ENCODE measurements at regions not wholly inside any gene's neighbourhood (a gene's known extent, or its start where the extent isn't known, plus 50 kb on each side); places are given as distances from the start of the nearest gene placed in this dataset.

DNA sequence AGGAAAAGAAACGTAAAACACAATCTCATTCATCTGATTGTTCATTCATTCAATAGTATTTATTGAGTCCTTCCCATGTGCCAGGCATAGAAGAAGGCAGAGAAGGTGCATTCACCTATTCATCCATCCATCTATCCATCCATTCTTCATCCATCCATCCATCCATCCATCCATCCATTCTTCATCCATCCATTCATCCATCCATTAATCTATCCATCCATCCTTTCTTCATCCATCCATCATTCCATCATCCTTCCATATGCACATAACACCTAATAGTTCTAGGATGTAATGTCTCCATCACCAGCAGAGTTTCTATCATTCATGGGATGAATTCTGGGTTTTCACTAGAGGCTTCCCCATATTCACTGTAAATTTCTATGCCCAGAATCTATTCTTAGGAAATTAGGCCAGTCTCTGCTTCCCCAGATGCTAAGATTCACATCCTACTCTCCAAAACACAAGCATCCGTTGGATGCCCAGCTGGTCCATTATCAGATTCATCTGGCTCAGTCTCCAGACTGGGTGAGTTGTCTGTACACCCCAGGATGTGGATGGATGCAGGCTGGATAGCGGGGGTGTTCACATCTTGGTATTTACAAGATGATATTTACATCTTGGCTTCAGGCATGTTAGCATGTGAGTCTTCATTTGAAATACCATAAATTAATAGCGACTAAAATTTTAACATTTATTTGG is 517.7 kb upstream of the SULF2 start:
- no peak for TF ChIP-seq POLR2A (IDR thresholded peaks at IDR 0.05)
- TF ChIP-seq, protein P1, sequence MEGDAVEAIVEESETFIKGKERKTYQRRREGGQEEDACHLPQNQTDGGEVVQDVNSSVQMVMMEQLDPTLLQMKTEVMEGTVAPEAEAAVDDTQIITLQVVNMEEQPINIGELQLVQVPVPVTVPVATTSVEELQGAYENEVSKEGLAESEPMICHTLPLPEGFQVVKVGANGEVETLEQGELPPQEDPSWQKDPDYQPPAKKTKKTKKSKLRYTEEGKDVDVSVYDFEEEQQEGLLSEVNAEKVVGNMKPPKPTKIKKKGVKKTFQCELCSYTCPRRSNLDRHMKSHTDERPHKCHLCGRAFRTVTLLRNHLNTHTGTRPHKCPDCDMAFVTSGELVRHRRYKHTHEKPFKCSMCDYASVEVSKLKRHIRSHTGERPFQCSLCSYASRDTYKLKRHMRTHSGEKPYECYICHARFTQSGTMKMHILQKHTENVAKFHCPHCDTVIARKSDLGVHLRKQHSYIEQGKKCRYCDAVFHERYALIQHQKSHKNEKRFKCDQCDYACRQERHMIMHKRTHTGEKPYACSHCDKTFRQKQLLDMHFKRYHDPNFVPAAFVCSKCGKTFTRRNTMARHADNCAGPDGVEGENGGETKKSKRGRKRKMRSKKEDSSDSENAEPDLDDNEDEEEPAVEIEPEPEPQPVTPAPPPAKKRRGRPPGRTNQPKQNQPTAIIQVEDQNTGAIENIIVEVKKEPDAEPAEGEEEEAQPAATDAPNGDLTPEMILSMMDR (IDR thresholded peaks at IDR 0.05), result no peak
- Histone ChIP-seq H3K27ac (no peak overlapping the region), H3K4me3 (no peak overlapping the region), H3K36me3 (replicated peaks in 1 of 2; ENCODE audit: insufficient read depth in 1 of 2, low read depth in 2 of 2) (no peaks in the 10 kb centered on the region), H3K4me1 (peaks cover 4% of the 10 kb centered on the region), H3K27me3 (no peaks in the 10 kb centered on the region), H3K9me3 (no peaks in the 10 kb centered on the region)
- intact Hi-C loops (cut with DNase I), result no loop called here
- no peak for ATAC-seq
- no peak for DNase-seq
- WGBS, 2 donors, result 71 to 72% methylated on average over 4 of the region's 4 CpGs

DNA sequence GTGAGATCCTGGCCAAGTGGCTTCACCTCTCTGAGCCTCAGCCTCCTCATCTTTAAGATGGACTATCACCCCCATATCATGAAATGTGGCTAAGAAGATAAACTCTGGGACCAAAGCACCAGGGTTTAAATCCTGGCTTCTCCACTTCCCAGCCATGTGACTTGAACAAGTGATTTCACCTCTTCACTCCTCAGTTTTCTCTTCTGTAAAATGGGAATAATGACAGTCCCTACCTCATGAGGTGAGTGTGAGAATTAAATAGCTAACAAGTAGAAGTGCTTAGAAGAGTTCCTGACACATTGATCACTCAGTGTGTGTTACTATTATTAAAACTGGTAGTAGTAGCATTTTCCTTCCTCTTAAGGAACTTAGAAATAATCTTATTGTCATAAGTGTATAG is 516.9 kb upstream of the SULF2 start:
- TF ChIP-seq POLR2A (IDR thresholded peaks at IDR 0.05), result no peak
- TF ChIP-seq, protein P1 (IDR thresholded peaks at IDR 0.05), result no peak
- DNase-seq, result no peak

DNA sequence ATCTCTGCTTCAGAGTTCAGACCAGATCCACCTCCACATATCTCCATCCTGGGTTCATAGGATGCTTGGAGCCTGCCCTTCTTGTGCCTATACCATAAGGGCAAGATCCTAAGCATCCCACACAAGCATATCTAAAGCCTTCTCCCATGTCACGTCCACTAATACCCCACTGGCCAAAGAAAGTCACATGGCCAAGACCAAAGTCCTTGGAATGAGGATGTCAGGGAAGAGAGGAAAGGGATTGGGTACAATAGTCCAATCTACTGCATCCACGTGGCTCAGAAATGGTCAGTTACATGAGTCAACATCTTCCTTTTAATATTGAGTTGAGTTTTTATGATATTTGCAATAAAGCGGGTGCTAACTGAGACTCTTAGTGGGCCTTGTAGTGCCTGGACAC is 515.9 kb upstream of the SULF2 start:
- no peak for DNase-seq
- intact Hi-C loops (cut with DNase I), result no loop called here

More for the DNA sequence above, 516.9 kb upstream of the SULF2 start:
- H3K36me3 ChIP-seq (replicated peaks in 1 of 2; ENCODE audit: insufficient read depth in 1 of 2, low read depth in 2 of 2), result no peaks in the 10 kb centered on the region
- intact Hi-C loops (cut with DNase I), result no loop called here
- no peak overlapping the region for H3K27ac ChIP-seq
- no peaks in the 10 kb centered on the region for H3K27me3 ChIP-seq
- peaks cover 4% of the 10 kb centered on the region for H3K4me1 ChIP-seq
- H3K4me3 ChIP-seq, result no peak overlapping the region
- ATAC-seq, result no peak
- H3K9me3 ChIP-seq, result no peaks in the 10 kb centered on the region

DNA sequence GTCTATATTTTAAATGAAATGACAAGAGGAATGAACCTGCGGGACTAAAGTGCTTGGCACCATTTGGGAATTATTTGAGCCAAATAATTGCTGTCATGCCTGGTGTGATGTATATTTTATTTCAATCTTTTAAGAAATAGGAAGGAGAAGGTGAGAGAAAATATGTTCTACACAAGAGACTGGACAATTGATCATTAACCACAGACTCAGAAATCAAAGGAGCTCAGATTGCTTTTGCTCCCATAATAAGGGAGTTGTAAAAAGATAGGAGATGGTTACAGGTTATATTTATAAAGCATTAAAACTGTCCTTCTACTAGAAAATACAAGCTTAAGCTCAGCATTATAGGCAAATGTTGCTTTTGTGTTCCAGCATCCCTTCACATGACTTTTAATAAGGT is 515.2 kb upstream of the SULF2 start:
- no peak overlapping the region for H3K27ac ChIP-seq
- H3K27me3 ChIP-seq, result no peaks in the 10 kb centered on the region
- ATAC-seq (no peak), DNase-seq (no peak)
- WGBS, 2 donors, result 40 to 50% methylated on average over 1 of the region's 1 CpG
- H3K36me3 ChIP-seq (replicated peaks in 1 of 2; ENCODE audit: insufficient read depth in 1 of 2, low read depth in 2 of 2), result no peaks in the 10 kb centered on the region
- H3K4me1 ChIP-seq, result peaks cover 4% of the 10 kb centered on the region
- TF ChIP-seq POLR2A (IDR thresholded peaks at IDR 0.05), result no peak
- TF ChIP-seq, protein P1 (IDR thresholded peaks at IDR 0.05), result no peak
- no peak overlapping the region for H3K4me3 ChIP-seq
- intact Hi-C loops (cut with DNase I), result no loop called here
- no peaks in the 10 kb centered on the region for H3K9me3 ChIP-seq

More for the DNA sequence above, 515.9 kb upstream of the SULF2 start:
- Histone ChIP-seq H3K27ac (no peak overlapping the region), H3K4me1 (peaks cover 4% of the 10 kb centered on the region), H3K27me3 (no peaks in the 10 kb centered on the region), H3K4me3 (no peak overlapping the region), H3K36me3 (replicated peaks in 1 of 2; ENCODE audit: insufficient read depth in 1 of 2, low read depth in 2 of 2) (no peaks in the 10 kb centered on the region), H3K9me3 (no peaks in the 10 kb centered on the region)
- ATAC-seq, result no peak
- WGBS, 2 donors, result 64 to 71% methylated on average over 3 of the region's 3 CpGs
- TF ChIP-seq, protein P1 (IDR thresholded peaks at IDR 0.05), result no peak
- no peak for TF ChIP-seq POLR2A (IDR thresholded peaks at IDR 0.05)

DNA sequence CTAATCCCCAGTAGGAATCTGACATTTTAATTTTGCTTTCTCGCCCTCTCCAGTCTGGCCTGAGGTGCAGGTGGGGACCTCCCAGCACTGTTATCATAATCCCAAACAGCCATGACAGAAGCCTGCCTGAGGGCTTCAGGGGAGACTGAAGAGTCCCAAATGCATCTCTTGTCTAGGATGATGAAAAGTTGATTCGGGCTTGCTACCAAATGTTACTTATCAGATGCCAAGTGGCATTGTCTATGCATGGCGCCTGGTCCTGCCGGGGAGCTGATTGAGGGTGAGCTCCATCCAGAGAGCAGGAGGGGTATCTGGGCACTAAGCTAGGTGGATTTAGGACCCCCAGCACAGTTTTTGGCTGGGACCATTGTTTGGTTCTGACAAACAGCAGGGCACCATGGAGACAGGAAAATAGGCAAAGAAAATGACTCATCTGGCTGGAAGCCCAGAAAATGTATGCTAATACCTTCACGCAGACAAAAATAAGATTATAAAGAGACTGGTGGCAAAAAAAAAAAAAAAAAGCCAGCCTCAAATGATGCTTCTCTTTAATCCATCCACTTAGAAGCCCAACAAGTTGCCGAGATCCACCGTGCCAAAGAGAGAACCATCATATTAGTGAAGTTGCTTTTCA is 513.7 kb upstream of the SULF2 start:
- intact Hi-C loops (cut with DNase I), result no loop called here
- Histone ChIP-seq H3K4me1 (peaks cover 4% of the 10 kb centered on the region), H3K4me3 (no peak overlapping the region), H3K36me3 (replicated peaks in 1 of 2; ENCODE audit: insufficient read depth in 1 of 2, low read depth in 2 of 2) (no peaks in the 10 kb centered on the region), H3K9me3 (no peaks in the 10 kb centered on the region), H3K27me3 (no peaks in the 10 kb centered on the region), H3K27ac (no peak overlapping the region)
- TF ChIP-seq, protein P1 (IDR thresholded peaks at IDR 0.05), result no peak
- TF ChIP-seq POLR2A (IDR thresholded peaks at IDR 0.05), result no peak
- peak in 3 of 4 donors; percentile 6 to 58 (median 41) for DNase-seq
- WGBS, 2 donors, result 59% methylated on average over 7 of the region's 7 CpGs
- ATAC-seq, result no peak

Measured in body of pancreas (tissue), 4 donors.